GM12864 (cell line): ENCODE measurements at regions not wholly inside any gene's neighbourhood (a gene's known extent, or its start where the extent isn't known, plus 50 kb on each side); places are given as distances from the start of the nearest gene placed in this dataset.

Source experiments
- DNase-seq: peaks from one replicate; pipeline ENCODE4 v3.0.0-alpha.2; 2011; ENCODE audit warnings: low read depth
- H3K4me3 ChIP-seq: 2 replicates; pipeline ENCODE4 v1.5.1; 2011; ENCODE audit warnings: mild to moderate bottlenecking, low read depth, low read length, control low read depth
- TF ChIP-seq, protein P1 (sequence below): IDR thresholded peaks from 2 replicates; pipeline ENCODE4 v1.5.1; 2011; ENCODE audit warnings: low read depth, mild to moderate bottlenecking, moderate library complexity, low read length, control low read depth, inconsistent platforms; ENCODE audit errors: missing control alignments

- TF ChIP-seq, protein P1, sequence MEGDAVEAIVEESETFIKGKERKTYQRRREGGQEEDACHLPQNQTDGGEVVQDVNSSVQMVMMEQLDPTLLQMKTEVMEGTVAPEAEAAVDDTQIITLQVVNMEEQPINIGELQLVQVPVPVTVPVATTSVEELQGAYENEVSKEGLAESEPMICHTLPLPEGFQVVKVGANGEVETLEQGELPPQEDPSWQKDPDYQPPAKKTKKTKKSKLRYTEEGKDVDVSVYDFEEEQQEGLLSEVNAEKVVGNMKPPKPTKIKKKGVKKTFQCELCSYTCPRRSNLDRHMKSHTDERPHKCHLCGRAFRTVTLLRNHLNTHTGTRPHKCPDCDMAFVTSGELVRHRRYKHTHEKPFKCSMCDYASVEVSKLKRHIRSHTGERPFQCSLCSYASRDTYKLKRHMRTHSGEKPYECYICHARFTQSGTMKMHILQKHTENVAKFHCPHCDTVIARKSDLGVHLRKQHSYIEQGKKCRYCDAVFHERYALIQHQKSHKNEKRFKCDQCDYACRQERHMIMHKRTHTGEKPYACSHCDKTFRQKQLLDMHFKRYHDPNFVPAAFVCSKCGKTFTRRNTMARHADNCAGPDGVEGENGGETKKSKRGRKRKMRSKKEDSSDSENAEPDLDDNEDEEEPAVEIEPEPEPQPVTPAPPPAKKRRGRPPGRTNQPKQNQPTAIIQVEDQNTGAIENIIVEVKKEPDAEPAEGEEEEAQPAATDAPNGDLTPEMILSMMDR, result no peak
- DNase-seq, result no peak
- no peak overlapping the region for H3K4me3 ChIP-seq
Measured at GRCh38 chr3:43210049-43211027, 76.0 kb upstream of the SNRK start.

- H3K4me3 ChIP-seq, result no peak overlapping the region
- no peak for DNase-seq
- TF ChIP-seq, protein P1, result no peak
Measured at GRCh38 chr3:43207628-43208085, 78.7 kb upstream of the SNRK start.

- no peak for DNase-seq
- TF ChIP-seq, protein P1, result no peak
- H3K4me3 ChIP-seq, result no peak overlapping the region
Measured at GRCh38 chr3:43206632-43207031, 79.7 kb upstream of the SNRK start.

DNA sequence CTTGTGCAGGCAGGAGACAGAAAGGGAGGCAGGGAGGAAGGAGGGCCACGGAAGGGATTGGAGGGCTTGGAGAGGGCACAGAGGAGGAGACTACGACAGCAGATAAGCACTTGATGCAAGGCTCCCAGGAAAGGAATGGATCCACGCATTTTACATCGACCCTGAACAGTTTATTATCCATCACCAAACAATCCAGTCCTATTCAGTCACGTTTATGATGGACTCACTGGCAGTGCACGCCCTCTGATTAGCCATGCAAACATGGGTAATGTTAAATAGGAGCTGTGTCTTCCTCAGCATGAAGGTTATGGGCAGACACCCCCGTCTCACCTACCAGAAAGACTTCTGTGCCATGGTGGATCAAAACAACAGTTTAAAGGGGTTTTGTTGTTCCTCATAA lies 80.2 kb upstream of the SNRK start:
- no peak for DNase-seq
- TF ChIP-seq, protein P1, result no peak
- H3K4me3 ChIP-seq, result no peak overlapping the region

DNA sequence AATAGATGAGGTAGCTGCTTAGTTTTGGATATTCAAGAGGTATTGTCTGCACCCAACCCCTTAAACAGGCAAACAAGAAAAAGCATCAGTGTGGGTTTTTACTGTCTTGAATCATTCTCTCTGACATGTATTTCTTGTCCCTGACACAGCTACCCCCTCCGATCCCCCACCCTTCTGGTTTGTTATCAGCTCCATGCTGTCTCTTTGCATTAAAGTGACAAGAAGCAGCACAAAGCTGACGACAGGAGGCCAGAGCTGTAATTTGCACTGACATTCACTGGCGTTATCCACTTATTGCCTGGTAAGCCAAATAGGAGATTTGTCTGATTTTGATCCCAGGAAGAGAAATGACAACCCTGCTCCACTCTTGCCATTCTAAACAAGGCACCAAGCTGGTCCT lies 83.3 kb upstream of the SNRK start:
- no peak for DNase-seq
- H3K4me3 ChIP-seq, result no peak overlapping the region

DNA sequence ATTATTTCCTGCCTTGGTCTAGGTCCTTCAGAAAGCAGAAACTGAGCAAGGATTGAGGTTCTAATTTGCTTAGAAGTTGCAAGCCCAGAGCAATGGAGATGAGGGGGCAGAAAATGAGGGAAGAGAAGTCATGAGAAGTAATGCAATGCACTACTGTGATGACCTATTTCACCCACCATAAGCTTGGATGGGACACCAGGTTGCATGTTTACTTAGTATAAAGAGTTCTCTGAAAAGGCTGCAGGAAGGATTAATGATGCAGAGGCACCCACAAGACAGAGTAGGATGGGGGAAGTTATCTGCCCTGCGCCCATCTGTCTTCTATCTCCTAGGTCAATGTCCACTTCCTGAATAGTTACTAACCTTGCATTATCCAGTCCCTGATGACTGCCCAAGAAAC lies 84.8 kb upstream of the SNRK start:
- H3K4me3 ChIP-seq, result no peak overlapping the region
- TF ChIP-seq, protein P1, result no peak
- DNase-seq, result no peak

More for the DNA sequence above, 83.3 kb upstream of the SNRK start:
- TF ChIP-seq, protein P1, result no peak
